ENCODE measurements at regions not wholly inside any gene's neighbourhood (a gene's known extent, or its start where the extent isn't known, plus 50 kb on each side); places are given as distances from the start of the nearest gene placed in this dataset.
"Not testable (repeated sequence)": the region's sequence is repeated elsewhere in the genome, so short reads cannot be mapped to it uniquely, and the experiment has no call there.

DNA sequence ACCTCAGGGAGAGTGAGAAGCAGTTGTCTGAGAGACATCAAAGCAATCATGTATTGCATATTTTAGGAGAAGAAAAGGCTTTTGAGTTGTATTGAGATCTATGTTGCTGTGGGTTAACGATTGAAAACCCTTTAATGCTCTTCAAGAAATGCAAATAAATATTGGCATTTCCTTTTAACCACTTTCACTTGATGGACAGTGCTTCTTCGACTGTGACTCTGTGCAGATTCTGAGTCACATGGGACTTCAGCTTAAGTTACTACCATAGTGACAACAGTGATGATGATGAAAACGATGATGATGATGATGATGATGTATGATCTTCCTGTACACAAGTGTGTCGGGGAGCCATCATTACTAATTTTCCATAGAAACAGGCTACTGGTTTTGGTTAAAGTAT lies 181.8 kb downstream of the AKAIN1 start:
- DNase-seq = no peak

DNA sequence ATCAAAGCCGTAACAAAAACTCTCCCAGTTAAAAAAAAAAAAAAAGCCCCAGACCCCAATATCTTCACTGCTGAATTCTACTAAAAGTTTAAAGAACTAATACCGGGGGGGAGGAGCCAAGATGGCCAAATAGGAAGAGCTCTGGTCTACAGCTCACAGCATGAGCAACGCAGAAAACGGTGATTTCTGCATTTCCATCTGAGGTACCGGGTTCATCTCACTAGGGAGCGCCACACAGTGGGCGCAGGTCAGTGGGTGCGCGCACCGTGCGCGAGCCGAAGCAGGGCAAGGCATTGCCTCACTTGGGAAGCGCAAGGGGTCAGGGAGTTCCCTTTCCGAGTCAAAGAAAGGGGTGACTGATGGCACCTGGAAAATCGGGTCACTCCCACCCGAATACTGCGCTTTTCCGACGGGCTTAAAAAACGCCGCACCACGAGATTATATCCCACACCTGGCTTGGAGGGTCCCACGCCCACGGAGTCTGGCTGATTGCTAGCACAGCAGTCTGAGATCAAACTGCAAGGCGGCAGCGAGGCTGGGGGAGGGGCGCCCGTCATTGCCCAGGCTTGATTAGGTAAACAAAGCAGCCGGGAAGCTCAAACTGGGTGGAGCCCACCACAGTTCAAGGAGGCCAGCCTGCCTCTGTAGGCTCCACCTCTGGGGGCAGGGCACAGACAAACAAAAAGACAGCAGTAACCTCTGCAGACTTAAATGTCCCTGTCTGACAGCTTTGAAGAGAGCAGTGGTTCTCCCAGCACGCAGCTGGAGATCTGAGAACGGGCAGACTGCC lies 192.8 kb downstream of the AKAIN1 start:
- DNase-seq = not testable (repeated sequence)

DNA sequence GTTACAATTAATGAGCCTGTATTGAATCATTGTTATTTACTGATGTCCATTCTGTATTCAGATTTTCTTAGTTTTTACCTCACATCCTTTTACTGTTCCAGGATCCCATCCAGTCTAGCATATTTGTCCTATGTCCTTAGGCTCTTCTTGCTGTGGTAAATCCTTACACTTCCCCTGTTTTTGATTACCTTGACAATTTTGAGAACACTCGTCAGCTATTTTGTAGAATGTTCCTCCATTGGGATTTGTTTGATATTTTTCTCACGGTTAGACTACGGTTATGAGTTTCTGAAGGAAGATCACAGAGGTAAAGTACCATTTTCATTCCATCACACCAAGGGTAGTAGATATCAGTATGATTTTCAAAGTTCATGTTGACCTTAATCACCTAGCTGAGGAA lies 202.3 kb downstream of the AKAIN1 start:
- DNase-seq = no peak

DNA sequence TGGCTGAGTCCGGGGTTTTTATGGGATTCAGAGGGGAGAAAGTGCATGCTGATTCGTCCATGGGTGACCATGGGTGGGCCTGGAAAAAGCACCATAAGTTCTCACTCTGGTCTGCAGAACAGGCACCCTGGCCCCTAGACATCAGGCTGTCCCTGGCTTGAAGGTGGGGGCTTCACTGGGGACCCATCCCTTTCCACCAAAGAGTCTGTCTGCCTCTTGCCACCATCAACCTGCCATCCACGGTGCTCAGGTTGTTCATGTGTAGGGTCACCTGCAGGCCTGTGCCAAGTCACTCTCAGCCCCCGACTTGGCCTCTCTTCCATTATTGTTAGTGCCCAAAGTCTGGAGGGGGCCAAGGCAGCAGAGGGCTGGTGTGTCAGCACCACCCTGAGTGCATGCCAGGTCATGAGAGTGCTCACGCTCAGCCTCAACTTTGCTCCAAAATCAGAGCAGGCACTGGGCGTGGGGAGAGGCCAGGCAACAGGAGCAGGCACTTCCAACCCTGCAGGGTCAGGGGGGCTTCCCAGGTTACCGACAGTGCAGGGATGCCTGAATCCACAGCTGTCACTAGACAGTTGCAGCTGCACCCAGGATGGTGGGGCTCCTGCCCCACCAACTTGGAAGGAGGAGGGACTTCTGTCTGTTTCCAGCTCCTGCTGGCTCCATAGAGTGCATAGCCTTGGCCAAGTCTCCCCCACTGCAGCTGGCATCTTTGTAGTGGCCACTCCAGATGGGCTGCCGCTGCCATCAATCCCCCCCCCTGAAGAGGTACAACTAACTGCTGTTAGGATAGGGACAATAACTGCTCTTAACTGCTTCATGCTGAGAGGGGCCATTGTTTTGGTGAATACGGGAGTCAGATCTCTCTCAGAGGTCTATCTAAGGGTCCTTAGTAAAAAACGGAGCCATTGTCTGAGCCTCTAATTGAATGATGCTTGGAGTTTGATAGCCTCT lies 209.3 kb downstream of the AKAIN1 start:
- DNase-seq = peak; percentile 68

DNA sequence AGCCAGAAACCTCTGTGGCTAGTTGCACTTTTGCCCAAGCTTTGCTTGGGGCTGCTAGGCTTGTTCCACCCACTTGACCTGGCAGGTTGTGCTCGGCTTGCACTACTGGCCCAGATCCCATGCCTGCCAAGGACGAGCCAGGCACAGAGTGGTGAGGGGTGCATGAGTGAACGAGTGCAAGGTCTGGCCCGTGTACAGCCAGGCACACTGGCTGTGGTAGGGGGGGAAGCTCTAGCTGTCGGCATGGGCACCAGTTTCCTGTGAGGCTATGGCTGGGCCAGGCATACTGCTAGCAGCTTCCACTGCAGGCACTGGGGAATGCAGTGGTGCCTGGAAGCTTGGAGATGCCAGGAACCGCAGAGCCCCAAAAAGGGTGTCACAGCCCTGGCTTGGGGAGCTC lies 210.4 kb downstream of the AKAIN1 start:
- DNase-seq = no peak

DNA sequence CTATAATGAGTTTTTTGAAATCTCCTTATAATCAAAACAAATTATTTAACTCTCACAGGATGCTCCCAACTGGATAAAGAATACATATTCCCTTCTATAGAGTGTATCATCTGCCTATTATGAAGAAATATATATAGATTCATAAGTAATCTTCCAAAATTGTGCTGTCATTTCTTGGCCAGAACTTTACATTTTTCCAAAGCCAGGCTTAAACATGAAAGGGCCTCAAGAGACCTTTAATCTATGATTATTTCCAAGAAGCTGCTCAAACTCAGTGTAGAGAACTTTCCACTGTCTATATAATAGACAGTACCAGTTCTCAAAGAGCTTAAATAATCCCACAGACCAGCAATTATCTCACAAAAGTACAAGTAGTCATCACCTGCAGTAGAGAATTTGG lies 211.0 kb downstream of the AKAIN1 start:
- DNase-seq = no peak

DNA sequence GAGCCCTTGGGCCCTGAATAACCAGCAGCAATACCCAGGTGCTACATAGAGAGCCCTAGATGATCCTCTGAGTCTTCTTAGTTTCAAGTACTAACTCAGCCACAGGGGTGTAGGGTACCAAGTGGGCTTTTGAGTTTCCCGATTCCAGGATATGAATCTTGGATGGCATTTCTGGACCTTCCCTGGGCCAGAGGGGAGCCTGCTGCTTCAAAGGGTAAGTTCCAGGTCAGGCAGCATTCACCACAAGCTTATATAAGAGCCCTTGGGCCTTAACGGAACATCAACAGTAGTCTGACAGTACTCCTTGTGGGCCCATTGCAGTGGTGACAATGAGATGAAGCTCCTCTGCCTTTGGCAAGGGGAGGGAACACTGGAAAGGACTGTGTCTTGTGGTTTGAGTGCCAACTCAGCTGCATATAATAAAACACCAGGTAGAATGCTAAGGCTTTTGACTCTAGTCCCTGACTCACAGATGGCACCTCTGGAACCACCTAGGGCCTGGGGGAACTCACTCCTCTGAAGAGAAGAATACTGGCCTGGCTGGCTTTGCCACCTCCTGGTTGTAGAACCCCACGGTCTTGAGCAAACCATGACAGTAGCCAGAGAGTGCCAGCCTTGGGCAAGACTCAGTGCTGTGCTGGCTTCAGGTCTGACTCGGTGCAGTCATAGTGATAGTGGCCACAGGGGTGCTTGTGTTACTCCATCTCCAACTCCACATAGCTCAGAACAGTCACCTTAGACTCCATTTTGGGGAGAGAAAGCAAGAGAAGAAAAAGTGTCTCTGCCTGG lies 235.7 kb downstream of the AKAIN1 start:
- DNase-seq = no peak

DNA sequence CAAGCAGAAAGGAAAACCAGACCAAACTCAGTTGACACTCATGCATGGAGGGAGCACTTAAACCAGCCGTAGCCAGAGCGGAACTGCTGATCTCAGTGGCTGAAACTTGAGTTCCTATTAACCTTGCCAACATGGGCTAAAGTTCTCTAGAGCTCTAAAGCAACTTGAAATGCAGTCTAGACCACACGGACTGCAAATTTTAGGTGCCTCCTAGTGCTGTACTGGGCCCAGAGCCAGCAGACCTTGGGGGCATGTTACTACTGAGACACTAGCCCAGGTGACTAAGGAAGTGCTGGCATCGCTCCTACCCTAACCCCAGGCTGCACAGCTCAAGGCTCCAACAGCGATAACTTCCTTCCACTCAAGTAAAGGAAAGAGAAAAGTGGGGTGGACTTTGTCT lies 236.5 kb downstream of the AKAIN1 start:
- no peak for DNase-seq

DNA sequence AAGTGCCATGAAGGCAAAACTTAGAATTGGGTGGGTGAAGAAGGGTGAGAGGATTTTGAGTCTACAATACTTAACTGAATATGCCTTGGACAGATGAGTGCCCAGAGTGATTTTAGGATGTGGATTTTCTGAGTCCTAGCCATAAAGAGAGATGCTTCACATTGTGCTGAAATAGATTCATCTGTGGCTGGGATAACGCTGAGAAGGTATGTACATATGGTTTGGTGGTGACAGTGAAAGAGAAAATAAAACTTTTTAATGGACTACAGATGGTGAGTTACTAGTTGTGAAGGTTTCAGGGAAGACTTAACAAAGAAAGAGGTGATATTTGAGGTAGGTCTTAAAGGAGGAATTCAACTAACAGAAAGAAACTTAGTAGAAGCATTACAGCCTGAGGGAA lies 265.8 kb downstream of the AKAIN1 start:
- DNase-seq = no peak

DNA sequence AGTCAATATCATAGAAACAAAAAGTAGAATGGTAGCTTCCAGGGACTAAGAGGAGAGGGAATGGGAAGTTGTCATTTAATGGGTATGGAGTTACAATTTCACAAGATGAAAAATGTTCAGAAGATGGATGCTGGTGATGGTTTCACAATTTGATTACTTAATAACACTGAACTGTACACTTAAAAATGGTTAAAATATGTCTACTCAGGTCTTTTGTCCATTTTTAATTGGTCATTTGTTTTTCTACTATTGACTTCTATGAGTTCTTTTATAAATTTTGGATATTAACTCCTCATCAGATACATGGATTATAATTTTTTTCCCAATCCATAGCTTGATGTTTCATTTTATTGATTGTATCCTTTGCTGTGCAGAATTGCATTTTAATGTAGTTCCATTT lies 275.5 kb downstream of the AKAIN1 start:
- no peak for DNase-seq

DNA sequence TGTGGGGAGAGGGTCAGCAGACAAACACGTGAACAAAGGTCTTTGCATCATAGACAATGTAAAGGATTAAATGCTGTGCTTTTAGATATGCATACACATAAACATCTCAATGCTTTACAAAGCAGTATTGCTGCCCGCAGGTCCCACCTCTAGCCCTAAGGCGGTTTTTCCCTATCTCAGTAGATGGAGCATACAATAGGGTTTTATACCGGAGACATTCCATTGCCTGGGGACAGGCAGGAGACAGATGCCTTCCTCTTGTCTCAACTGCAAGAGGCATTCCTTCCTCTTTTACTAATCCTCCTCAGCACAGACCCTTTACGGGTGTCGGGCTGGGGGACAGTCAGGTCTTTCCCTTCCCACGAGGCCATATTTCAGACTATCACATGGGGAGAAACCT lies 279.5 kb downstream of the AKAIN1 start:
- DNase-seq = not testable (repeated sequence)

DNA sequence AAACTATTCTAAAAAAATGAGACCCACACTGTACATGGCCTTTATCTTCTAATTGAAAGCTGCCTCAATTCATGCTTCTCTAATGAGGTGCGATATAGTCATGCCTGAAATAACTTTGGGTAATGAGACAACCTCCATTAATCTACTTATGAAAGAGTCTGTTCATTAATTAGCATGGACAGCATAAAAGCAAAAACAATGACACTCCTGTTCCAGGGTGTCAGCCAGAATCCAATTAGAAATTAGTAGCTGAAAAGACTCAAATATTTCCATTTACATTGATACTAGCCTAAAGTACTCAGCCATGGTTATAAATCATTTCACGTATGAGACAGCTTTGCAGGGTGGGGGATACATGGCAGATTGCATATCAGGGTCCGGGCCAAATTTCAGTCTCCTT lies 288.7 kb downstream of the AKAIN1 start:
- no peak for DNase-seq

DNA sequence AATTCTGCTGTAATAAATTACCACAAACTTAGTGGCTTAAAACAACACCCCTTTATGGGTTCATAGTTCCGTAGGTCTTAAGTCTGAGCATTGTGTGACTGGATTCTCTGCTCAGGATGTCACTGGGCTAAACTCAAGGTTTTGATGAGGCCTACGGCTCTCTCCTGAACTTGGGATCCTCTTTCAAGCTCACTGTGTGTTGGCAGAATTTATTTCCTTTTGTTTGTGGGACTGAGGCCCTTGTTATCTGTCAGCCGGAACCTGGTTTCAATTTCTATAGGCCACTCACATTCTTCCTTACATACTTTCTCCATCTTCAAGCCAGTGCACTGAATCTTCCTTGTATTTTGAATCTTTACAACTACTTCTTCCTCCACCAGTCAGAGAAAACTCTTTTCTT lies 290.2 kb downstream of the AKAIN1 start:
- DNase-seq = no peak

DNA sequence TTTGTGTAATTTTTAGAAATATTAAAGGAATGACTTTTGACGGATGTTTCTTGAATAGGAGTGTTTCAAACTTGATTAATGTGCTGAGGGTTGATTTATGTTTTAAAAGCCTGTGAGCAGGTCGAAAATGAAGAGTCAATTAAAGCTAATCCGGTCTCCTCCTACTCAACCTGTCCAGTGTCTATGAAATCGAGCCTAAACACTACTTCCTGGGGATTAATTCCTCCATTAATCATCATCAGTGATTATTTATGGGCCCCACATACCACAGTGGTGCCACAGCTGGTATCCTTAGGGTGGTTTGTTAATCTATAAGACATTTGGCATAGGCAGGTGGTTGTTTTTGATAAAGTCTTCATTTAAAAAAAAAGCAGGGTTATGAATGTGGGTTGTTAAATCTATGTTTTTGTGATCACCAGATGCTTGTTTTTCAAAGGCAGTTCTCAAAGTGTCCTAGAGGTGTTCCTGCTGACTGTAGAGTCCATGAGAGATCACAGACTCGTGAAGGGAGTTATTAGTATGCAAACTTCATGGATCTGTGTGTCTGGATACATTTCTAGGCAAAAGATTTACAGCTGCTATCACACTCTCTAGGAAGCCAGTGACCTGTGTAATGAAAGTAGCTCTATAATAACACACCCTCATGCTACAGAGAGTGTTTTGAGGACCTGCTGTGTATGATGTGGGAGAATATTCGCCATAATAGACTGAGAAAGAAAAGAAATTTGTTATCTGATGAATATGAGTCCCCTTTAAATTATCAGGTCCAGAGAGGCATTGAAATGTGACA lies 308.6 kb downstream of the AKAIN1 start:
- no peak for DNase-seq

DNA sequence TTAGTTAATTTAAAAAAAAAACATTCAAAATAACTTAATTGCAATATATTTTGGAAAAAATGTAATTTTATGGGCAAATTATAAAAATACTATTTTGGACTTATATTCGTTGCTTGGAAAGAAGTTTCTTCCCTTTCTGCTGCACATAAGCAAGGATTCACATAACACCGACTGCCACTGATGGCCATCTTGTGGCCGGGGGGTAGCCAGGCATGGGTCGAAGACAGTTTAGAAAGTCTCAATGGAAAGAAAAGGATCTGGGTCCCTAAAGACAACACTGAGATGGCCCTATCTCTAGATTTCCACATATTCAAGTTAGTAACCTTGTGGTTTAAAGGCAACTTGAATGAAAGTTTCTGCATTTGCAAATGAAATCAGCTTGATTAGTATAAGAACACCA lies 318.6 kb downstream of the AKAIN1 start:
- no peak for DNase-seq

DNA sequence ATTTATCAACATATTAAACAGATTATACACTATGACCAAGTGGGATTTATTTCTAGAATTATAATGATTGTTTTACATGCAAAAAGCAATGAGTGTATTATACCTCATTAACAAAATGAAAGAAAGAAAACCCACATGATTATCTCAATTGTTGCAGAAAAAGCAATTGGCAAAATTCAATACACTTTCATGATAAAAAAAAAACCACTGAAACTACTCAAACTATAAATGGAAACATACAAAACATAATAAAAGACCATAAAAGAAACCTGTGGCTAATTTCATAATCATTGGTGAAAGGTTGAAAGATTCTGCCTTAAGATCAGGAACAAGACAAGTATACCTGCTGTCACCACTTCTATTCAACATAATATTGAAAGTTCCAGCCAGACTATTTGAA lies 325.9 kb downstream of the AKAIN1 start:
- DNase-seq = no peak

DNA sequence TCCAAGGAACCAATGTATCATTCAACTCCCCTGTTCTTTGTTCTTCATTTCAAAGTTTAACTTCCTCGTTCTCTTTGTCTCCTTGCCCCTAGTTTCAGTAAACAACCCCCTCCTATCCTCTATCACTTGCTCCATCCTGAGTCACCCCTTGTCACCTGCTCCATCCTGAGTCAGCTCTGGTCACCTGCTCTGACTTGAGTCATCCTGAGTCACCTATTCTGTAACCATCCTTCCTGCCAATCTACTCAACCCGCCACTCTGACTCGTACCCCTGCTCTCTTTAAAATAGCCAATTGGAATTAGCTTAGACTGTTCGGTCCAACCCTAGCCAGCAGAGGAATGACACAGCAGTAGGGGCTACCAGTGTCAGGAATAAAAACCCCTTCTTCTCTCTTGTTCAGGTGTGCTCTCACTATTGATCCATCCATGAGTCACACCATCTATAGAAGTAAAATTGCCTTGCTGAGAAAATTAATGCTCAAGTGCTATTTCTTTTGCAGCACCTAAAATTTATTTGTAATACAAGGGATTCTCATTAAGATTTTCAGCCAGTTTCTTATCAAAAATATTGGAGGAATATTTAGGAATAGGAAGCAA lies 326.8 kb downstream of the AKAIN1 start:
- DNase-seq = no peak

DNA sequence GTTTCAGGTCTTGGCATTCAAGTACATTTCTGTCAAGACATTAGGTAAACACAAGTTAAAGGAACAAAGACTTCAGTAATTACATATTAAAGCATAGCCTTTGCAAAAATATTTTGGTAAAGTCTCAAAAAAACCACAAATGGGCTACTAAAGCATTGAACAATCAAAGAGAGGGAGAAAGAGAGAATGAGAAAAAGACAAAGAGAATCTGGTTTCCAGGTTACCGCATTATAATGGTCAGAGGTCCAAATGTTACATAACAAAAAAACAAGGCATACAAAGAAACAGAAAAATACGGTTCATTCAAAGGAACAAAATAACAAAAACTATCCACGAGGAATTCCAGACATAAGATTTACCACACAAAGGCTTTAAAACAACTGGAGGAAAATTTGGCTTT lies 327.9 kb downstream of the AKAIN1 start:
- DNase-seq = no peak

DNA sequence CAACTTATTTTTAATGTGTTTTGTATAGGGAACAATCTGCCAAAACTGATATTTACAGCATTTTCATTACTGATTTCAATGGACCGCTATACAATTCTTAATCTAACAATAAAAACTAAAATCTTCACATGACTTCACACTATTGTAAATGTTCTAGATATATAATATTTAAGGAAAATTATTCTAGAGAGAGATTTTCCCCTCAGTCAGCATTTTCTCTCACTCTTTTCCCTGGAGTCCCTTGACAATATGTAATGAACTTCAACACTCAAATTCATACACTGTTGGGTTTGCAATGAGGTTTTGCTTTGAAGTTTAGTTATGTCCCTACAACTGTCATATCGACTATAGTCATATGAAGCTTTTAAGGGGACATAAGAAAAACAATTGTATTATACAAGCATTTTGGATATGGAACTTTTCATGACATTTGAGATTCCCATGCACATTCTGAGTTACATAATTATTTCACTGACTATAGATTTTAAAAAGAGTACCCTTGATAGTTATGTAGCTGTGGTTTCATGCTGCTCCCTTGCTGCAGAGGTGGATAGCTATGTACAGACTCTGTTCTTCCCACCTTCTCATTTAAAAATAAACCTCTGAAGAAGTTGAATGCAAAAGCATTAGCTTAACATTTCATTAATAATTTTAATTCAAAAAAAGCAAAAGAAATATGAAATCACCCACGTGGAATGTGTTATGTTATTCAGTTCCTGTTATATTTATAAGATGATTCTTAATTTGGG lies 338.5 kb downstream of the AKAIN1 start:
- DNase-seq = no peak

DNA sequence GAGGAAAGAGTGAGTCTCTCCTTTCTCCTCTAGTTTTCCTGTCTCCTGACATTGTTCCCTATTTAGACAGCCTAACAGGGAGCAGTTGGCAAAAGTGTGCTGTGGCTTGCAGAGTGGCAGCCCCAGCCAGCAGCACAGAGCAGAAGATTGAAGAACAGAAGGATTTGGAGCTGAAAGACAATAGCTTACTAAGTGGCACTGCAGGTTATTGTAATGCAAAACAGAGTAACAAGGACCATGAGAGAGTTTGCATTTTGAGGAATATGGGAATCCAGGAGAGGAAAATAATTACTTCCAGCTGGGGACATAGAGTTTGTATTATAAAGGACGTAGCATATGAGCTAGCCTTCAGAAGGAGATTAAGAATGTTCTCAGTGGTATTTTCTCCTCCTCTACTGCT lies 342.4 kb downstream of the AKAIN1 start:
- no peak for DNase-seq

DNA sequence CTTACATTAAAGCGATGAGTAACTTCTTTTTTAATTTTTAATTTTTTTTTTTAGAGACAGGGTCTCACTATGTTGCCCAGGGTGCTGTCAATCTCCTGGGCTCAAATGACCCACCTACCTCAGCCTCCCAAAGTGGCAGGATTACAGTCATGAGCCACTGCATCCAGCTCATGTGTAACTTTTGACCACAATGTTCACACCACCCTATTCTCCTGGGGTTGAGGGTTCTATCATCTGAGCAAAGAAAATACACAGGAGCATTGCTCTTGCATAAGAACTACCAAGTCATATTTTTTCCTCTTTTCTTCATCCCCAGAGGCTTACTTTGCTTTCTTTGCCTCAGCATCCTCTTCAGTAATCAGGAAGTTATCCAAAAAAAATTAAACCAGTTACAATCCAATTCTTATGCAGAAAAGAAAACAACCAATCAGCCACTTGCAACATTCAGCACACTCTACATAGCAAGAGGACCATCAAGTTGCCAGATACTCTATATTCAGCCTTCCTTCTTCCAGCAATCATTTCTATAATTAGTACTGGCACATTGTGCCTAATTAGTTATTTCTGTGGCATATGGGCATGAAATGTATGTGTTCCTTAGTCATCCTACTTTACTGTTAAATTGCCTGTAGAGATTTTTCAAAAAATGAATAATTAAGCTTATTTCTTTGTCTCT lies 345.6 kb downstream of the AKAIN1 start:
- no peak for DNase-seq

Measured in DMS79 (cell line).